Fibroblast of pulmonary artery (primary cell): ENCODE measurements at regions not wholly inside any gene's neighbourhood (a gene's known extent, or its start where the extent isn't known, plus 50 kb on each side); places are given as distances from the start of the nearest gene placed in this dataset.
"Not testable (repeated sequence)": the region's sequence is repeated elsewhere in the genome, so short reads cannot be mapped to it uniquely, and the experiment has no call there.

Experiments used
- DNase-seq: peaks from one replicate; pipeline ENCODE4 v3.0.0-alpha.2; 2010; ENCODE audit warnings: low read depth
- H3K4me3 ChIP-seq: replicated peaks from 2 replicates; pipeline ENCODE4 v1.5.1; 2011; ENCODE audit warnings: low read depth, mild to moderate bottlenecking, control low read depth, low read length, moderate library complexity
- TF ChIP-seq, protein P1 (sequence below): IDR thresholded peaks from 2 replicates; pipeline ENCODE4 v1.5.1; 2011; ENCODE audit warnings: mild to moderate bottlenecking, control low read depth, low read length, inconsistent platforms; ENCODE audit errors: missing control alignments

GRCh38 chr17:77833769-77834168 lies 124.7 kb upstream of the TNRC6C start:
- H3K4me3 ChIP-seq = no peak overlapping the region
- TF ChIP-seq, protein P1, sequence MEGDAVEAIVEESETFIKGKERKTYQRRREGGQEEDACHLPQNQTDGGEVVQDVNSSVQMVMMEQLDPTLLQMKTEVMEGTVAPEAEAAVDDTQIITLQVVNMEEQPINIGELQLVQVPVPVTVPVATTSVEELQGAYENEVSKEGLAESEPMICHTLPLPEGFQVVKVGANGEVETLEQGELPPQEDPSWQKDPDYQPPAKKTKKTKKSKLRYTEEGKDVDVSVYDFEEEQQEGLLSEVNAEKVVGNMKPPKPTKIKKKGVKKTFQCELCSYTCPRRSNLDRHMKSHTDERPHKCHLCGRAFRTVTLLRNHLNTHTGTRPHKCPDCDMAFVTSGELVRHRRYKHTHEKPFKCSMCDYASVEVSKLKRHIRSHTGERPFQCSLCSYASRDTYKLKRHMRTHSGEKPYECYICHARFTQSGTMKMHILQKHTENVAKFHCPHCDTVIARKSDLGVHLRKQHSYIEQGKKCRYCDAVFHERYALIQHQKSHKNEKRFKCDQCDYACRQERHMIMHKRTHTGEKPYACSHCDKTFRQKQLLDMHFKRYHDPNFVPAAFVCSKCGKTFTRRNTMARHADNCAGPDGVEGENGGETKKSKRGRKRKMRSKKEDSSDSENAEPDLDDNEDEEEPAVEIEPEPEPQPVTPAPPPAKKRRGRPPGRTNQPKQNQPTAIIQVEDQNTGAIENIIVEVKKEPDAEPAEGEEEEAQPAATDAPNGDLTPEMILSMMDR = no peak
- no peak for DNase-seq

- TF ChIP-seq, protein P1 = no peak
- H3K4me3 ChIP-seq = no peak overlapping the region
- peak; percentile 88 for DNase-seq
These were observed 124.1 kb upstream of the TNRC6C start for GRCh38 chr17:77834170-77835115.

- TF ChIP-seq, protein P1 = no peak
- DNase-seq = peak; percentile 58
- H3K4me3 ChIP-seq = no peak overlapping the region
These were observed 121.9 kb upstream of the TNRC6C start for GRCh38 chr17:77836557-77837041.

- H3K4me3 ChIP-seq, DNase-seq: not testable (repeated sequence)
These were observed 121.4 kb upstream of the TNRC6C start for GRCh38 chr17:77837072-77837471.

DNA sequence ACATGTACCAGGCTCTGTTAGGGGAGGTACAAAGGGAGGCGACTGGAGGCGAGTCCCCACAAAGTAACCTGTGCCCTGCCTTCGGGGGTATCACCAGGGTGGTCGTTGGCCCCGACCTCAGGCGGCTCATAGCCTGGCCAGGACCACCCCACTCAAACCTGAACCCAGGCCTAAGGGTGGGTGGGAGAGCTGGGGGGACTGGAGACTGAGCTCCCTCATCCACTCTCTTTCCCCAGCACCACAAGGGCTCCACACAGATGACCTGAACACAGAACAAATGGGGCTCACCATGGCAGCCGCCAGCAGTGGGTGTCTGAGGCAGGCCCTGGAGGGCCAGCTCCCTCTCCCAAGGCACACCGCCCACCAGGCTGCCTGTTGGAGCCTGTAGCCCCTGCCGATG lies 120.6 kb upstream of the TNRC6C start:
- DNase-seq = no peak
- TF ChIP-seq, protein P1 = no peak
- H3K4me3 ChIP-seq = no peak overlapping the region

- no peak overlapping the region for H3K4me3 ChIP-seq
- TF ChIP-seq, protein P1 = no peak
- DNase-seq = no peak
These were observed 119.5 kb upstream of the TNRC6C start for GRCh38 chr17:77838748-77839697.
